OCI-LY7 (cell line): ENCODE measurements at regions not wholly inside any gene's neighbourhood (a gene's known extent, or its start where the extent isn't known, plus 50 kb on each side); places are given as distances from the start of the nearest gene placed in this dataset.

Experiments
- BruUV-seq: library from RNA; stranded (reverse); fragments of 400-500 nt; replicated peaks from 2 replicates; lab custom pipeline; 2021; lab: Mats Ljungman, UMichigan
- CTCF ChIA-PET: fragments of 300-600 bp; sonication (Branson Sonifier 250); formaldehyde crosslinking; loops from one replicate; lab custom pipeline; 2022; ENCODE audit warnings: antibody characterized with exemption; ENCODE audit not compliant: unreplicated experiment; lab: Charles Lee
- POLR2A ChIA-PET: fragments of 300-600 bp; sonication (Branson Sonifier 250); formaldehyde crosslinking; loops from one replicate; lab custom pipeline; 2022; ENCODE audit warnings: antibody characterized with exemption; lab: Charles Lee
- DNase-seq: peaks from one replicate; pipeline ENCODE4 v3.0.0-alpha.2; 2015; ENCODE audit warnings: low spot score
- H2AFZ ChIP-seq: fragments of 200-600 bp; sonication (generic), shearing (Covaris generic); 2 replicates; pipeline ENCODE4 v1.6.1; 2014; ENCODE audit warnings: mild to moderate bottlenecking, antibody characterized with exemption, low read length, moderate library complexity
- H3K27ac ChIP-seq: fragments of 200-600 bp; sonication (generic); 2 replicates; pipeline ENCODE4 v1.5.1; 2014; ENCODE audit warnings: mixed run types, low read depth, mild to moderate bottlenecking, moderate library complexity, low read length, inconsistent platforms; ENCODE audit not compliant: poor library complexity, severe bottlenecking
- H3K36me3 ChIP-seq: fragments of 200-600 bp; sonication (generic); 2 replicates; pipeline ENCODE4 v1.6.1; 2014; ENCODE audit warnings: mild to moderate bottlenecking, antibody characterized with exemption, low read length, moderate library complexity, mixed read lengths; ENCODE audit not compliant: insufficient read depth
- H3K4me1 ChIP-seq: fragments of 200-600 bp; sonication (generic); 2 replicates; pipeline ENCODE4 v1.5.1; 2014; ENCODE audit warnings: mild to moderate bottlenecking, low read length; ENCODE audit not compliant: insufficient read depth, poor library complexity, severe bottlenecking
- H3K4me2 ChIP-seq: fragments of 200-600 bp; sonication (generic); 2 replicates; pipeline ENCODE4 v1.6.1; 2014; ENCODE audit warnings: mild to moderate bottlenecking, low read length
- H3K4me3 ChIP-seq: fragments of 200-600 bp; sonication (generic); 2 replicates; pipeline ENCODE4 v1.5.1; 2014; ENCODE audit warnings: mild to moderate bottlenecking, low read depth, low read length; ENCODE audit not compliant: poor library complexity, severe bottlenecking
- H3K79me2 ChIP-seq: fragments of 200-600 bp; sonication (generic); 2 replicates; pipeline ENCODE4 v1.6.1; 2016; ENCODE audit warnings: low read depth, mild to moderate bottlenecking, low read length, moderate library complexity, mixed read lengths; ENCODE audit not compliant: insufficient read depth
- H3K9me2 ChIP-seq: fragments of 200-600 bp; sonication (generic); 2 replicates; pipeline ENCODE4 v1.6.1; 2016; ENCODE audit warnings: mild to moderate bottlenecking, low read length, mixed read lengths; ENCODE audit not compliant: insufficient read depth
- H3K9me3 ChIP-seq: fragments of 200-600 bp; sonication (generic); 2 replicates; pipeline ENCODE4 v1.6.1; 2014; ENCODE audit warnings: mild to moderate bottlenecking, mixed run types, low read length, mixed read lengths
- H4K20me1 ChIP-seq: fragments of 200-600 bp; sonication (generic); 2 replicates; pipeline ENCODE4 v1.6.1; 2014; ENCODE audit warnings: mild to moderate bottlenecking, antibody characterized with exemption, low read length, moderate library complexity, mixed read lengths; ENCODE audit not compliant: insufficient read depth
- CTCF ChIP-seq: fragments of 200-600 bp; sonication (generic); conservative IDR thresholded peaks from 2 replicates; pipeline ENCODE4 v1.5.1; 2014; ENCODE audit warnings: mild to moderate bottlenecking, antibody characterized with exemption, low read length, moderate library complexity, mixed read lengths
- EZH2phosphoT487 ChIP-seq: fragments of 200-600 bp; sonication (generic); IDR thresholded peaks from 2 replicates; pipeline ENCODE4 v1.6.1; 2018; ENCODE audit warnings: low read depth, borderline replicate concordance, mild to moderate bottlenecking, mixed run types, antibody characterized with exemption, low read length, moderate library complexity, mixed read lengths
- intact Hi-C: fragments of 100-400 bp; cut with micrococcal nuclease; formaldehyde crosslinking; loops from one replicate; pipeline ENCODE4 v1.10.0; 2022; ENCODE audit not compliant: unreplicated experiment

GRCh38 chr13:69580255-69580654 is 527.4 kb upstream of the ATXN8OS start:
- ChIA-PET CTCF (no interaction called here), POLR2A (no interaction called here)
- H3K36me3 ChIP-seq = no peaks in the 10 kb centered on the region
- intact Hi-C loops = no loop called here
- H2AFZ ChIP-seq = no peak overlapping the region
- no peak for DNase-seq
- H3K4me3 ChIP-seq = no peak overlapping the region
- H4K20me1 ChIP-seq = no peaks in the 10 kb centered on the region
- no peaks in the 10 kb centered on the region for H3K9me2 ChIP-seq
- BruUV-seq = no TSS peak
- no peak for TF ChIP-seq EZH2phosphoT487
- no peak for TF ChIP-seq CTCF
- H3K9me3 ChIP-seq = no peaks in the 10 kb centered on the region
- H3K4me1 ChIP-seq = no peaks in the 10 kb centered on the region
- H3K4me2 ChIP-seq = no peak overlapping the region
- no peak overlapping the region for H3K27ac ChIP-seq
- H3K79me2 ChIP-seq = no peaks in the 10 kb centered on the region

- no peak overlapping the region for H3K4me2 ChIP-seq
- no peak for DNase-seq
- H3K4me1 ChIP-seq = no peaks in the 10 kb centered on the region
- ChIA-PET CTCF (no interaction called here), POLR2A (no interaction called here)
- H3K27ac ChIP-seq = no peak overlapping the region
- H3K4me3 ChIP-seq = no peak overlapping the region
- intact Hi-C loops = loop anchor here (10.0 kb wide), 1 partner anchor 65 kb away; no protein-coding TSS in a partner anchor
- no TSS peak for BruUV-seq
- H2AFZ ChIP-seq = no peak overlapping the region
- no peaks in the 10 kb centered on the region for H4K20me1 ChIP-seq
- no peaks in the 10 kb centered on the region for H3K36me3 ChIP-seq
- H3K79me2 ChIP-seq = no peaks in the 10 kb centered on the region
- no peaks in the 10 kb centered on the region for H3K9me3 ChIP-seq
- TF ChIP-seq CTCF (0 out of 2 replicates have a peak, but pooled peaks have one; percentile 21), EZH2phosphoT487 (no peak)
- no peaks in the 10 kb centered on the region for H3K9me2 ChIP-seq
Measured at GRCh38 chr13:69579351-69579750, 528.3 kb upstream of the ATXN8OS start.

- Histone ChIP-seq H3K79me2 (no peaks in the 10 kb centered on the region), H3K4me3 (no peak overlapping the region), H4K20me1 (no peaks in the 10 kb centered on the region), H2AFZ (no peak overlapping the region), H3K4me1 (no peaks in the 10 kb centered on the region), H3K9me3 (no peaks in the 10 kb centered on the region), H3K36me3 (no peaks in the 10 kb centered on the region), H3K27ac (no peak overlapping the region), H3K4me2 (no peak overlapping the region), H3K9me2 (no peaks in the 10 kb centered on the region)
- intact Hi-C loops = loop anchor here (10.0 kb wide), 1 partner anchor 57 kb away; no protein-coding TSS in a partner anchor
- POLR2A ChIA-PET = interaction anchor here (0.6 kb wide), 1 partner anchor 367 kb away, joined by 3 read pairs; no protein-coding TSS in a partner anchor
- BruUV-seq = no TSS peak
- TF ChIP-seq CTCF (no peak), EZH2phosphoT487 (no peak)
- CTCF ChIA-PET = no interaction called here
- no peak for DNase-seq
Measured at GRCh38 chr13:69571606-69572323, 535.9 kb upstream of the ATXN8OS start.
